ENCODE measurements at regions not wholly inside any gene's neighbourhood (a gene's known extent, or its start where the extent isn't known, plus 50 kb on each side); places are given as distances from the start of the nearest gene placed in this dataset.
"Not testable (repeated sequence)": the region's sequence is repeated elsewhere in the genome, so short reads cannot be mapped to it uniquely, and the experiment has no call there.

DNA sequence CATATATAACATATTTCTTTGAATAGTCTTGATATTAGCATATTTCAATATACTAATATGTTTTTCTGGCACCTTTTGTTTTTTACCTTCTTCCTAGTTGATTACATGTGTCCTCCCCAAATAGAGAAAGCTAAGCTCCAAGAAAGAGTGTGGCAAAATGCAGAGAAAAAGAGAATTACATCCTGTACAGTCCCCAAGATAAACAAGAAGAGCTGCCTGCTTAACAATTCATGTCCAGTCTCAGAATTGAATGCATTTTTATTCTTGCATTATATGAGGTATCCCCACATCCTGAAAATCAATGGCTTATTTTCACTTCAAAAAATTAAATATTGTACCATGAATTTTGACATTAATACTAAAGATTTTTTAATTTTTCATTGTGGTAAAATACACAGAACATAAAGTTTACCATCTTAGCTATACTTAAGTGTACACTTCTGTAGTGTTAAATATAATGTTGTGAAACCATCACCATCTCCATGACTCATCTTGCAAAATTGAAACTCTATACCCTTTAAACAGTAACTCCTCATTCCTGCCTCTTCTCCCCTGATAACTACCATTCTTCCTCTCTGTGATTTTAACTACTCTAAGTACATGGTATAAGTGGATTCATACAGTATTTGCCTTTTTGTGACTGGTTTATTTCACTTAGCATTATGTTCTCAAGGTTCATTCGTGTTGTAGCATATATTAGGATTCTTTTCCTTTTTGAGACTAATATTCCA, 490.3 kb downstream of the COL12A1 start:
- DNase-seq = no peak
- no peak overlapping the region for H3K4me3 ChIP-seq (ENCODE audit: low read depth, low read length)
- no peak for TF ChIP-seq CTCF (IDR thresholded peaks at IDR 0.05; ENCODE audit: low read depth, low read length, missing control alignments)
- H3K27ac ChIP-seq = no peak overlapping the region
- no peaks in the 10 kb centered on the region for H3K36me3 ChIP-seq (replicated peaks)
- in situ Hi-C loops (cut with HindIII; ENCODE audit: low pct_ligation_motif_present, low sequenced_read_pairs) = no loop called here
- no peaks in the 10 kb centered on the region for H3K27me3 ChIP-seq (replicated peaks)

DNA sequence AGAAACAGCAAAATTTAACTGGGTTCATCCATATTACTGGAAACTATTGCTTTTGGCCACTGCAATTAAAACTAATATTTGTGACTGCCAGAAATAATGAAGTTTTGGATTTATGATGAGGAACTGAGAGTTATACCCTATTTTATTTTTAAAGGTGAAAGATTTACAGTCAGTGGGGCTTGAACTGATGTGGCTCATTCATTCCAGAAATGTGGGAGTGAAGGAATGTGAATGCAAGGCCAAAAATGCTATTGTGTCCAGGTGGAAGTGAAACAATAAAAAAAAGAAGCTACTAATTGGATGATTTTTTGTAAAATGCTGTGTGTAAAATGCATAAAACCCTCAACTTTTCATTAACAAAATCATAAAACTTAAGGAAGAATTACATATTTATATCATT, 491.9 kb downstream of the COL12A1 start:
- Histone ChIP-seq H3K36me3 (replicated peaks) (no peaks in the 10 kb centered on the region), H3K4me3 (ENCODE audit: low read depth, low read length) (no peak overlapping the region), H3K27me3 (replicated peaks) (no peaks in the 10 kb centered on the region), H3K27ac (no peak overlapping the region)
- in situ Hi-C loops (cut with HindIII; ENCODE audit: low pct_ligation_motif_present, low sequenced_read_pairs) = no loop called here
- no peak for TF ChIP-seq CTCF (IDR thresholded peaks at IDR 0.05; ENCODE audit: low read depth, low read length, missing control alignments)
- no peak for DNase-seq

- no peaks in the 10 kb centered on the region for H3K36me3 ChIP-seq (replicated peaks)
- in situ Hi-C loops (cut with HindIII; ENCODE audit: low pct_ligation_motif_present, low sequenced_read_pairs) = no loop called here
- H3K27ac ChIP-seq = no peak overlapping the region
- no peaks in the 10 kb centered on the region for H3K27me3 ChIP-seq (replicated peaks)
- no peak overlapping the region for H3K4me3 ChIP-seq (ENCODE audit: low read depth, low read length)
- no peak for DNase-seq
- no peak for TF ChIP-seq CTCF (IDR thresholded peaks at IDR 0.05; ENCODE audit: low read depth, low read length, missing control alignments)
Measured at GRCh38 chr6:74705451-74705850, 500.4 kb downstream of the COL12A1 start.

DNA sequence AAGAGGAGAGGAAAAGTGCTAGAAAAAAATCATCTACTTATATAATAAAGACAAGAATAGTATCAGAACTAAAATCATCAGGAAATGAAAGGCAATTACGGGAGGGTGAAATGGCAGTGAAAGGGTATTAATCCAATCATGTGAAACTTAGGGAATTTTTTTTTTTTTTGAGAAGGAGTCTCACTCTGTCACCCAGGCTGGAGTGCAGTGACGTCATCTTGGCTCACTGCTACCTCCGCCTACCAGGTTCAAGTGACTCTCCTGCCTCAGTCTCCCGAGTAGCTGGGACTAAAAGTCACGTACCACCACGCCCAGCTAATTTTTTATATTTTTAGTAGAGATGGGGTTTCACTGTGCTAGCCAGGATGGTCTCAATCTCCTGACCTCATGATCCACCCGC, 501.3 kb downstream of the COL12A1 start:
- H3K27me3 ChIP-seq (replicated peaks); in situ Hi-C loops (cut with HindIII; ENCODE audit: low pct_ligation_motif_present, low sequenced_read_pairs); H3K27ac ChIP-seq; H3K4me3 ChIP-seq (ENCODE audit: low read depth, low read length); H3K36me3 ChIP-seq (replicated peaks); DNase-seq: not testable (repeated sequence)

DNA sequence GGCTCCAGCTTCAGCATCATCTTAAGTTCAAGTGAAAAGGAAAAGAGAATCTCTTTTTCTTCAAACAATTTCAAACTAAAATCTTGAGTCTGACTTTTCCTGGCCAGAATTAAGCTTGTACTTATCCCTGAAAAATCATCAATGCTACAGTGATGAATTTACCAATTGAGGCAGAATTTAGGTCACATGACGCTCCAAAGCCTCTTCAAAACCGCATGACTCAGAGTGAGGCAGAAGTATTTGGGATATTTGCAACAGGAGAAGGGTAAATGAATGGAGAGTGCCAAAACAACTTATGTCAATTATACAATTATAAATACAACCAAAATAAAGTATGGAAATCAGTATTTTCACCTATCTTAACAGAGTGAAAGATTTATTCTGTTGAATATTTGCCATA, 515.5 kb downstream of the COL12A1 start:
- Histone ChIP-seq H3K36me3 (replicated peaks) (no peaks in the 10 kb centered on the region), H3K4me3 (ENCODE audit: low read depth, low read length) (no peak overlapping the region), H3K27ac (no peak overlapping the region), H3K27me3 (replicated peaks) (no peaks in the 10 kb centered on the region)
- TF ChIP-seq CTCF (IDR thresholded peaks at IDR 0.05; ENCODE audit: low read depth, low read length, missing control alignments) = no peak
- in situ Hi-C loops (cut with HindIII; ENCODE audit: low pct_ligation_motif_present, low sequenced_read_pairs) = no loop called here
- DNase-seq = no peak

GRCh38 chr6:74689601-74690000, 516.3 kb downstream of the COL12A1 start:
- Histone ChIP-seq H3K36me3 (replicated peaks) (no peaks in the 10 kb centered on the region), H3K27me3 (replicated peaks) (no peaks in the 10 kb centered on the region), H3K4me3 (ENCODE audit: low read depth, low read length) (no peak overlapping the region), H3K27ac (no peak overlapping the region)
- TF ChIP-seq CTCF (IDR thresholded peaks at IDR 0.05; ENCODE audit: low read depth, low read length, missing control alignments) = no peak
- no peak for DNase-seq
- in situ Hi-C loops (cut with HindIII; ENCODE audit: low pct_ligation_motif_present, low sequenced_read_pairs) = no loop called here
